ENCODE measurements at regions not wholly inside any gene's neighbourhood (a gene's known extent, or its start where the extent isn't known, plus 50 kb on each side); places are given as distances from the start of the nearest gene placed in this dataset.

DNA sequence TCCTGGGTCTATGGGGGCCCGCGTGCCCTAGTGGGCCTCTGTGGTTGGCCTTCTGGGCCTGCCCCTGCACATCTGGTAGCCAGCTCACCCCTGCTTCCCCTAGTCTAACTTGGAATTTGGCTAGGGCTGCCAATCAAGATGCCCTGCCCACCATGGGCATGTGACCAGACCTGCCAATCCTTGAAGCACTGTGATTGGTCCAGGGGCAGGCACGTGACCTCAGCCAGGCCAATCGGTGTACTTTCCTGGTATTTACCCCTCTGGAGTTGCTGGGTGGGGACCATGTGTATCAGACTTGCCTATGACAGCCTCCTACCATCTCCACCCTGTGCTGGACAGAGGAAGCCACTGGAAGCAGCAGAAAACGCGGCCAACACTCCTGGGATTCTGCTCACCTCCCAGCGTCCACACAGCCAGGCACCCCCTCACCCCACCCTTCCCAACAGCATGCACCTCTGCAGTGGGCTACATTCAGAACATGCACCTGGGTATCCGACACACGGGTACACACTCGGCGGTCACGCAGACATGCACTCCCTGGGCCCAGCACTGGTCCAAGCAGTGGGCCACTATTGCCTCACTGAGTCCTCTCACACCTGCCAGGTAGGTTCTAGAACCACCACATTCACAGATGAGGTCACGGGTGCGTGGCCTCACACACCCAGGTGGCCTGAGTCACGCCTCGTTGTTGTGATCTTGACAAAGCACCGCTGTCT, 96.9 kb downstream of the RBFOX3 start:
- Mint-ChIP-seq H3K4me1 (ENCODE audit: low read depth) (no peaks in the 10 kb centered on the region), H3K27ac (no peak overlapping the region), H3K4me3 (no peak overlapping the region), H3K9me3 (peaks cover 2% of the 10 kb centered on the region), H3K36me3 (ENCODE audit: low read depth) (no peaks in the 10 kb centered on the region), H3K27me3 (peaks cover 16% of the 10 kb centered on the region)
- CTCF ChIA-PET: no interaction called here
- TF ChIP-seq, protein P1, sequence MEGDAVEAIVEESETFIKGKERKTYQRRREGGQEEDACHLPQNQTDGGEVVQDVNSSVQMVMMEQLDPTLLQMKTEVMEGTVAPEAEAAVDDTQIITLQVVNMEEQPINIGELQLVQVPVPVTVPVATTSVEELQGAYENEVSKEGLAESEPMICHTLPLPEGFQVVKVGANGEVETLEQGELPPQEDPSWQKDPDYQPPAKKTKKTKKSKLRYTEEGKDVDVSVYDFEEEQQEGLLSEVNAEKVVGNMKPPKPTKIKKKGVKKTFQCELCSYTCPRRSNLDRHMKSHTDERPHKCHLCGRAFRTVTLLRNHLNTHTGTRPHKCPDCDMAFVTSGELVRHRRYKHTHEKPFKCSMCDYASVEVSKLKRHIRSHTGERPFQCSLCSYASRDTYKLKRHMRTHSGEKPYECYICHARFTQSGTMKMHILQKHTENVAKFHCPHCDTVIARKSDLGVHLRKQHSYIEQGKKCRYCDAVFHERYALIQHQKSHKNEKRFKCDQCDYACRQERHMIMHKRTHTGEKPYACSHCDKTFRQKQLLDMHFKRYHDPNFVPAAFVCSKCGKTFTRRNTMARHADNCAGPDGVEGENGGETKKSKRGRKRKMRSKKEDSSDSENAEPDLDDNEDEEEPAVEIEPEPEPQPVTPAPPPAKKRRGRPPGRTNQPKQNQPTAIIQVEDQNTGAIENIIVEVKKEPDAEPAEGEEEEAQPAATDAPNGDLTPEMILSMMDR (IDR thresholded peaks at IDR 0.05): no peak
- DNase-seq: no peak
- intact Hi-C loops (cut with micrococcal nuclease): no loop called here
- no peak for ATAC-seq
- POLR2A ChIA-PET: interaction anchor here (0.5 kb wide), 1 partner anchor 147 kb away, joined by 3 read pairs; no protein-coding TSS in a partner anchor

GRCh38 chr17:79513206-79513605, 97.6 kb downstream of the RBFOX3 start:
- no peak for DNase-seq
- Mint-ChIP-seq H3K4me3 (no peak overlapping the region), H3K9me3 (peaks cover 2% of the 10 kb centered on the region), H3K27ac (no peak overlapping the region), H3K27me3 (peaks cover 16% of the 10 kb centered on the region), H3K36me3 (ENCODE audit: low read depth) (no peaks in the 10 kb centered on the region), H3K4me1 (ENCODE audit: low read depth) (no peaks in the 10 kb centered on the region)
- intact Hi-C loops (cut with micrococcal nuclease): no loop called here
- ChIA-PET CTCF (no interaction called here), POLR2A (no interaction called here)
- ATAC-seq: no peak
- TF ChIP-seq, protein P1 (IDR thresholded peaks at IDR 0.05): no peak

GRCh38 chr17:79511471-79511870, 99.4 kb downstream of the RBFOX3 start:
- DNase-seq (no peak), ATAC-seq (no peak)
- Mint-ChIP-seq H3K27me3 (peaks cover 10% of the 10 kb centered on the region), H3K27ac (no peak overlapping the region), H3K4me1 (ENCODE audit: low read depth) (no peaks in the 10 kb centered on the region), H3K36me3 (ENCODE audit: low read depth) (no peaks in the 10 kb centered on the region), H3K9me3 (peaks cover 2% of the 10 kb centered on the region), H3K4me3 (no peak overlapping the region)
- CTCF ChIA-PET: no interaction called here
- intact Hi-C loops (cut with micrococcal nuclease): no loop called here
- POLR2A ChIA-PET: no interaction called here
- TF ChIP-seq, protein P1 (IDR thresholded peaks at IDR 0.05): no peak

DNA sequence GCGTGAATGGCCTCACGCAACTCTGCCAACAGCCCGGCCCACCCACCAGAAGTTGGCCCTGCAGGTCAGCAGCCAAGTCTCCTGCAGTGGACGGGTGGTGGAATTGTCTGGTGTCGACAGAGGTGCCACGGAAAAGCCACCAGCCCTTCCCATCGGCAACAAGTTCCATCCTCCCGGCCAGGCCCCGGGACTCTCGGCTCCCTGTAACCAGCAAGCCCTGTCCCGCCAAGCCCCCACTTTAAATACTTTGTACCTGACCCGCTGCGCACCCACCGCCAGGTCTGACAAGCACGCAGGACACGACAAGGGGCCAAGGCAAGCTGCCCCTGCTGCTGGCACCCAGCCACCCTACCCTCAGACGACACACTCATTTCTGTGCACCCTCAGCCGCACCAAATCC, 100.8 kb downstream of the RBFOX3 start:
- TF ChIP-seq, protein P1 (IDR thresholded peaks at IDR 0.05): no peak
- CTCF ChIA-PET: no interaction called here
- POLR2A ChIA-PET: no interaction called here
- Mint-ChIP-seq H3K36me3 (ENCODE audit: low read depth) (no peaks in the 10 kb centered on the region), H3K9me3 (peaks cover 2% of the 10 kb centered on the region), H3K4me3 (no peak overlapping the region), H3K27ac (no peak overlapping the region), H3K27me3 (peaks cover 2% of the 10 kb centered on the region), H3K4me1 (ENCODE audit: low read depth) (no peaks in the 10 kb centered on the region)
- ATAC-seq: no peak
- DNase-seq: no peak
- intact Hi-C loops (cut with micrococcal nuclease): no loop called here

- Mint-ChIP-seq H3K27me3 (peaks cover 2% of the 10 kb centered on the region), H3K27ac (no peak overlapping the region), H3K4me3 (no peak overlapping the region), H3K36me3 (ENCODE audit: low read depth) (no peaks in the 10 kb centered on the region), H3K4me1 (ENCODE audit: low read depth) (no peaks in the 10 kb centered on the region), H3K9me3 (peaks cover 2% of the 10 kb centered on the region)
- POLR2A ChIA-PET: interaction anchor here (0.9 kb wide), 1 partner anchor 34 kb away, joined by 3 read pairs; no protein-coding TSS in a partner anchor
- ATAC-seq: no peak
- intact Hi-C loops (cut with micrococcal nuclease): no loop called here
- TF ChIP-seq, protein P1 (IDR thresholded peaks at IDR 0.05): no peak
- DNase-seq: no peak
- CTCF ChIA-PET: no interaction called here
Measured at GRCh38 chr17:79509490-79509889, 101.4 kb downstream of the RBFOX3 start.
